Peyer's patch (tissue), 4 donors: ENCODE measurements at regions not wholly inside any gene's neighbourhood (a gene's known extent, or its start where the extent isn't known, plus 50 kb on each side); places are given as distances from the start of the nearest gene placed in this dataset.

ENCODE experiments used
- DNase-seq, 3 donors: peaks; one replicate each; pipeline ENCODE4 v3.0.0-alpha.2; 2017 to 2019
- H3K27ac ChIP-seq, 4 donors: fragments of 200-600 bp; sonication (generic); one replicate each; pipeline ENCODE4 v1.5.1; 2016 to 2019
- H3K27me3 ChIP-seq, 2 donors: fragments of 200-600 bp; sonication (generic); one replicate each; pipeline ENCODE4 v1.5.1; 2019
- H3K36me3 ChIP-seq, 3 donors: fragments of 200-600 bp; sonication (generic); one replicate each; pipeline ENCODE4 v1.5.1; 2016 to 2019
- H3K4me1 ChIP-seq, 4 donors: fragments of 200-600 bp; sonication (generic); one replicate each; pipeline ENCODE4 v1.5.1; 2016 to 2019
- H3K4me3 ChIP-seq, 4 donors: fragments of 200-600 bp; sonication (generic); 1 replicate in 3 of 4; 2 replicates in 1 of 4; pipeline ENCODE4 v1.5.1; 2016 to 2019; ENCODE audit warnings: mild to moderate bottlenecking in 1 of 4
- H3K9me3 ChIP-seq, 4 donors: fragments of 200-600 bp; sonication (generic); one replicate each; pipeline ENCODE4 v1.5.1; 2016 to 2019; ENCODE audit warnings: mild to moderate bottlenecking in 1 of 4
- CTCF ChIP-seq, 6 experiments: fragments of 450-650 bp in 4 of 6; fragments of 200-600 bp in 2 of 6; sonication (generic) in 1 of 6; IDR thresholded peaks; one replicate each; pipeline ENCODE4 v1.5.1; 2017 to 2019; ENCODE audit warnings: antibody characterized with exemption in 6 of 6, mild to moderate bottlenecking in 3 of 6, moderate library complexity in 1 of 6
- POLR2A ChIP-seq, 2 donors: fragments of 450-650 bp; IDR thresholded peaks; one replicate each; pipeline ENCODE4 v1.5.1; 2017; ENCODE audit warnings: antibody characterized with exemption in 2 of 2, mild to moderate bottlenecking in 2 of 2, moderate library complexity in 2 of 2

GRCh38 chr1:116207126-116207735, 96.0 kb downstream of the MAB21L3 start:
- H3K9me3 ChIP-seq, result no peaks in the 10 kb centered on the region
- H3K27ac ChIP-seq, result no peak overlapping the region
- no peak for DNase-seq
- H3K27me3 ChIP-seq, result no peaks in the 10 kb centered on the region
- TF ChIP-seq POLR2A (IDR thresholded peaks at IDR 0.05), result no peak
- no peak for TF ChIP-seq CTCF (IDR thresholded peaks at IDR 0.05)
- no peaks in the 10 kb centered on the region for H3K36me3 ChIP-seq
- no peak overlapping the region for H3K4me3 ChIP-seq
- H3K4me1 ChIP-seq, result no peaks in the 10 kb centered on the region

DNA sequence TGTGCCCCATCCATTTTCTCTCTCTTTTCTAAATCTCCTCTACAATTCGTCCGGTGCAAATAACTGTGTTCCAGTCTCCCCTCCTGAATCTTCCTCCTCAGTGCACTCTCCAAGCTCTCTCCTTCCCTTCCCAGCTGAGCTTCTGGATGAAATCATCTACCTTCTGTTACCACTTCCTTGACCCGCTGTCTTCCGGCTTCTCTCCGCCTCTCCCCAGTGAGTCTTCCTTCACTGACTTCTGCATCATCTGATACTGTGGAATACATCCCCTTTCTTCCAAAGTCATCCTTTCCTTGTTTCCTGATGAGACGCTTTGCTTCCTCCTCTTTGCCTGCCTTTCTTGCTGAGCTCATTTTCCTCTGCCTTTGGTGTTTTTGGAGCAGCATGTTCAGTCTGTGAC, 96.9 kb downstream of the MAB21L3 start:
- Histone ChIP-seq H3K27me3 (no peaks in the 10 kb centered on the region), H3K27ac (no peak overlapping the region), H3K4me3 (no peak overlapping the region), H3K4me1 (no peaks in the 10 kb centered on the region), H3K9me3 (no peaks in the 10 kb centered on the region), H3K36me3 (no peaks in the 10 kb centered on the region)
- no peak for DNase-seq
- TF ChIP-seq POLR2A (IDR thresholded peaks at IDR 0.05) (no peak), CTCF (IDR thresholded peaks at IDR 0.05) (no peak)

- H3K4me1 ChIP-seq, result no peaks in the 10 kb centered on the region
- H3K36me3 ChIP-seq, result no peaks in the 10 kb centered on the region
- no peak for DNase-seq
- H3K27me3 ChIP-seq, result no peaks in the 10 kb centered on the region
- H3K27ac ChIP-seq, result no peak overlapping the region
- no peaks in the 10 kb centered on the region for H3K9me3 ChIP-seq
- TF ChIP-seq CTCF (IDR thresholded peaks at IDR 0.05) (no peak), POLR2A (IDR thresholded peaks at IDR 0.05) (no peak)
- H3K4me3 ChIP-seq, result no peak overlapping the region
These were observed 100.1 kb downstream of the MAB21L3 start for GRCh38 chr1:116211294-116211693.

DNA sequence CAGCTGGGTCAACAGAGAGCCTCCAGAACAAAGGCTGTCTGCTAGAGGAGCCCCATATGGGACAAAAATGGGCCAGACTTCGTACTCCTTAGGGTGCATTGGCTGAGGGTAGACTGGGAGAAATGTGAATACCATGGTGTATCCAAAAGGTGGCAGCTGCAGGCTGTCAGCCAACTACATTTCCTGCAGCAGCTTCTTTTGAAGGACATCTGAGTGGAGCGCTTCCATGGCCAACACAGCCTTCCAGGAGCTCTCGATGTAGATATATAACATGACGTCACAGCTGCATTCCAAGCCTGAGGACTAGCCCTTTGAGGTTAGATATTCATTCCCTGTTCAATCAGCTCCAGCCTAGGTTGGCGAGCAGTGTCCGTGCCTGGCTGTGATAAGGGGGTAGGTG, 107.7 kb downstream of the MAB21L3 start:
- Histone ChIP-seq H3K9me3 (no peaks in the 10 kb centered on the region), H3K36me3 (no peaks in the 10 kb centered on the region), H3K4me3 (no peak overlapping the region), H3K4me1 (no peaks in the 10 kb centered on the region), H3K27me3 (no peaks in the 10 kb centered on the region), H3K27ac (no peak overlapping the region)
- DNase-seq, result no peak
- no peak for TF ChIP-seq CTCF (IDR thresholded peaks at IDR 0.05)
- no peak for TF ChIP-seq POLR2A (IDR thresholded peaks at IDR 0.05)

DNA sequence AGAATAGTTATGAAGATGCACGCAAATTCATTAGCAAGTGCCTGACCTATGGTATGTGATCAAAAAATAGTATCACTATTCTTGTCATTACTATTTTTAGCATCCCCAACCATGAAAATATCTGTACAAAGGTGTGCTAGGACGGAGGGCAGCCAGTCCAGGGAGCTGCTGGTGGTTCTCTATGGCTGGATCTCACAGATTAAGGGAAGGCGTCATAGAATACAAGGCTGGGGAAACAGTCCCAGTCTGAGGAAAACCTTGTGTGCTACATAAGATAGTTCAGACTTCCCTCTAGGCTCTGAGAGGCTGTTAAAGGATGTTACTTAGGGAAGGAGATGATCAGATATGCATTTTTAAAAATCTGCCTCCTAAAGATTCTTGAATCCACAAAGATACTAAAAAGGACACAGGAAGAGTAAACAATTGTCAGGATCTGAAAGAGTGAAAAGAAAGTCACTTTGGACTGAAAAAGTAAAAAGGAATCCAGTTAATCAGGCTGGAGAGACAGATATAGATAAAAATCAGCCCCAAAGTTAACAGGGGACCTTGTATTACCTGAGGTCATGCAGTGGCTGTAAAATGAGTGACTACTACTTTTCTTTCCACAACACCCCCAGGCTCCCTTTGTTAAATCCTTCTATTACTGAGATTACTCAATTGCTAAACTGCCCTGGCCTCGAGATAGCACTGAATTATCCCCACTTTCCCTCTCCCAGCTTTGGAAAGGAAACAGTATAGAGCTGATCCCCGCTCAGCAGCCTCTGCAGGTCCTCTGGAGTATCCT, 108.6 kb downstream of the MAB21L3 start:
- H3K9me3 ChIP-seq, result no peaks in the 10 kb centered on the region
- no peaks in the 10 kb centered on the region for H3K27me3 ChIP-seq
- TF ChIP-seq POLR2A (IDR thresholded peaks at IDR 0.05) (no peak), CTCF (IDR thresholded peaks at IDR 0.05) (no peak)
- no peak overlapping the region for H3K27ac ChIP-seq
- H3K4me3 ChIP-seq, result no peak overlapping the region
- no peaks in the 10 kb centered on the region for H3K4me1 ChIP-seq
- DNase-seq, result no peak
- H3K36me3 ChIP-seq, result no peaks in the 10 kb centered on the region
